GM21619 (cell line): ENCODE measurements at regions not wholly inside any gene's neighbourhood (a gene's known extent, or its start where the extent isn't known, plus 50 kb on each side); places are given as distances from the start of the nearest gene placed in this dataset.

ENCODE experiments used
- ATAC-seq: cut with Tn5 transposase; IDR thresholded peaks from one replicate; pipeline ENCODE4 v1.9.1; 2021; ENCODE audit not compliant: unreplicated experiment

- ATAC-seq, result no peak
Observed at GRCh38 chr14:38425324-38425976, 169.6 kb upstream of the CLEC14A start.

GRCh38 chr14:38420048-38420447, 164.2 kb upstream of the CLEC14A start:
- ATAC-seq, result no peak

- ATAC-seq, result no peak
Observed at GRCh38 chr14:38419579-38419978, 163.7 kb upstream of the CLEC14A start.

- ATAC-seq, result no peak
Observed at GRCh38 chr14:38412654-38413053, 156.8 kb upstream of the CLEC14A start.

- no peak for ATAC-seq
Observed at GRCh38 chr14:38410442-38410841, 154.5 kb upstream of the CLEC14A start.

- no peak for ATAC-seq
Observed at GRCh38 chr14:38409071-38409705, 153.3 kb upstream of the CLEC14A start.

- no peak for ATAC-seq
Observed at GRCh38 chr14:38405851-38406635, 150.2 kb upstream of the CLEC14A start.

- ATAC-seq, result no peak
Observed at GRCh38 chr14:38404616-38405015, 148.7 kb upstream of the CLEC14A start.

GRCh38 chr14:38404100-38404541, 148.2 kb upstream of the CLEC14A start:
- ATAC-seq, result no peak

GRCh38 chr14:38400751-38401150, 144.9 kb upstream of the CLEC14A start:
- no peak for ATAC-seq

GRCh38 chr14:38399652-38400051, 143.8 kb upstream of the CLEC14A start:
- no peak for ATAC-seq

GRCh38 chr14:38394767-38395166, 138.9 kb upstream of the CLEC14A start:
- no peak for ATAC-seq

- ATAC-seq, result no peak
Observed at GRCh38 chr14:38394064-38394463, 138.2 kb upstream of the CLEC14A start.

- no peak for ATAC-seq
Observed at GRCh38 chr14:38391334-38391733, 135.4 kb upstream of the CLEC14A start.

- no peak for ATAC-seq
Observed at GRCh38 chr14:38389681-38390080, 133.8 kb upstream of the CLEC14A start.

- ATAC-seq, result no peak
Observed at GRCh38 chr14:38387821-38388220, 131.9 kb upstream of the CLEC14A start.

GRCh38 chr14:38385836-38386235, 129.9 kb upstream of the CLEC14A start:
- ATAC-seq, result no peak

- no peak for ATAC-seq
Observed at GRCh38 chr14:38385343-38385742, 129.4 kb upstream of the CLEC14A start.

GRCh38 chr14:38384741-38385140, 128.8 kb upstream of the CLEC14A start:
- ATAC-seq, result no peak

- ATAC-seq, result no peak
Observed at GRCh38 chr14:38367922-38368321, 112.0 kb upstream of the CLEC14A start.

GRCh38 chr14:38366374-38366773, 110.5 kb upstream of the CLEC14A start:
- ATAC-seq, result no peak

- ATAC-seq, result no peak
Observed at GRCh38 chr14:38363217-38363616, 107.3 kb upstream of the CLEC14A start.
